CD14-positive monocyte (primary cell): ENCODE measurements at regions not wholly inside any gene's neighbourhood (a gene's known extent, or its start where the extent isn't known, plus 50 kb on each side); places are given as distances from the start of the nearest gene placed in this dataset.

ENCODE experiments used
- DNase-seq, 3 donors: peaks; one replicate each; pipeline ENCODE4 v3.0.0-alpha.2; 2011 to 2022
- H2AFZ ChIP-seq: 2 replicates; pipeline ENCODE4 v1.6.0; 2012; ENCODE audit warnings: mild to moderate bottlenecking, low read depth, low read length, inconsistent platforms; ENCODE audit not compliant: insufficient read depth, poor library complexity, severe bottlenecking
- H3K27ac ChIP-seq, 2 donors: 1 replicate in 1 of 2; 2 replicates in 1 of 2; pipeline ENCODE4 v1.5.1; 2012 to 2013; ENCODE audit warnings: low read length in 2 of 2, control low read depth in 1 of 2, inconsistent platforms in 1 of 2, low read depth in 1 of 2, mild to moderate bottlenecking in 1 of 2
- H3K27me3 ChIP-seq, 2 donors: one replicate each; pipeline versions ENCODE4 v1.6.0 to v1.6.1; 2011 to 2013; ENCODE audit warnings: low read length in 2 of 2; ENCODE audit not compliant: control insufficient read depth in 2 of 2, insufficient read depth in 2 of 2
- H3K36me3 ChIP-seq, 2 donors: replicated peaks in 1 of 2; 1 replicate in 1 of 2; 2 replicates in 1 of 2; pipeline versions ENCODE4 v1.5.1 to v1.6.1; 2012 to 2013; ENCODE audit warnings: low read length in 2 of 2, control low read depth in 1 of 2, inconsistent platforms in 1 of 2, mild to moderate bottlenecking in 1 of 2; ENCODE audit not compliant: insufficient read depth in 2 of 2, control insufficient read depth in 1 of 2
- H3K4me1 ChIP-seq, 2 donors: 1 replicate in 1 of 2; 2 replicates in 1 of 2; pipeline versions ENCODE4 v1.5.1 to v1.6.1; 2012 to 2013; ENCODE audit warnings: low read length in 2 of 2, control low read depth in 1 of 2, inconsistent platforms in 1 of 2, mild to moderate bottlenecking in 1 of 2, moderate library complexity in 1 of 2; ENCODE audit not compliant: insufficient read depth in 2 of 2, control insufficient read depth in 1 of 2
- H3K4me2 ChIP-seq: replicated peaks from 2 replicates; pipeline ENCODE3; 2012; ENCODE audit warnings: low read length, moderate library complexity, mild to moderate bottlenecking; ENCODE audit not compliant: poor library complexity, severe bottlenecking; ENCODE audit errors: extremely low read depth
- H3K4me3 ChIP-seq, 3 experiments: fragments of 200-600 bp in 1 of 3; sonication (generic) in 1 of 3; replicated peaks in 1 of 3; 1 replicate in 2 of 3; 2 replicates in 1 of 3; pipeline ENCODE4 v1.5.1; 2011 to 2013; ENCODE audit warnings: low read length in 3 of 3, mild to moderate bottlenecking in 3 of 3, control low read depth in 2 of 3, low read depth in 2 of 3, inconsistent platforms in 1 of 3, moderate library complexity in 1 of 3
- H3K79me2 ChIP-seq: 2 replicates; pipeline ENCODE4 v1.6.0; 2012; ENCODE audit warnings: mild to moderate bottlenecking, control low read depth, inconsistent platforms, low read length, moderate library complexity; ENCODE audit not compliant: insufficient read depth
- H3K9ac ChIP-seq: 2 replicates; pipeline ENCODE4 v1.6.0; 2017; ENCODE audit warnings: low read length, mild to moderate bottlenecking; ENCODE audit not compliant: insufficient read depth, poor library complexity, severe bottlenecking
- H3K9me3 ChIP-seq, 2 donors: replicated peaks in 1 of 2; 1 replicate in 1 of 2; 2 replicates in 1 of 2; pipeline versions ENCODE4 v1.5.1 to v1.6.1; 2012 to 2013; ENCODE audit warnings: low read length in 2 of 2, control low read depth in 1 of 2; ENCODE audit not compliant: control insufficient read depth in 1 of 2, insufficient read depth in 1 of 2
- H4K20me1 ChIP-seq: 2 replicates; pipeline ENCODE4 v1.6.0; 2012; ENCODE audit warnings: mild to moderate bottlenecking, low read length, control low read depth, moderate library complexity; ENCODE audit not compliant: insufficient read depth
- H3K27ac Mint-ChIP-seq, 7 donors: one replicate each; pipeline ENCODE4 v1.8.0; 2020; ENCODE audit warnings: mild to moderate bottlenecking in 7 of 7, mixed read lengths in 7 of 7, moderate library complexity in 6 of 7, inconsistent platforms in 2 of 7
- H3K27me3 Mint-ChIP-seq, 3 donors: one replicate each; pipeline ENCODE4 v1.8.0; 2021 to 2022; ENCODE audit warnings: low read depth in 3 of 3, mild to moderate bottlenecking in 3 of 3, mixed read lengths in 3 of 3, moderate library complexity in 3 of 3, inconsistent platforms in 1 of 3
- H3K36me3 Mint-ChIP-seq, 2 donors: one replicate each; pipeline ENCODE4 v1.8.0; 2020; ENCODE audit warnings: mixed read lengths in 2 of 2, inconsistent platforms in 1 of 2, mild to moderate bottlenecking in 1 of 2
- H3K4me1 Mint-ChIP-seq: one replicate; pipeline ENCODE4 v1.8.0; 2020; ENCODE audit warnings: mild to moderate bottlenecking, mixed read lengths
- H3K4me3 Mint-ChIP-seq, 2 donors: one replicate each; pipeline ENCODE4 v1.8.0; 2020; ENCODE audit warnings: mild to moderate bottlenecking in 2 of 2, mixed read lengths in 2 of 2, moderate library complexity in 1 of 2
- H3K9me3 Mint-ChIP-seq, 7 donors: one replicate each; pipeline ENCODE4 v1.8.0; 2020 to 2022; ENCODE audit warnings: mixed read lengths in 7 of 7, mild to moderate bottlenecking in 6 of 7, moderate library complexity in 6 of 7, inconsistent platforms in 2 of 7
- WGBS: methylation state at CpG from one replicate; pipeline ENCODE4 v1.1.5; 2013; ENCODE audit warnings: missing lambda C conversion rate; ENCODE audit not compliant: insufficient coverage; 5-methylcytosine and 5-hydroxymethylcytosine counted together
- intact Hi-C, 2 donors: fragments of 100-400 bp; cut with micrococcal nuclease; formaldehyde crosslinking; loops; one replicate each; pipeline versions ENCODE4 v1.15.0 to v1.15.1; 2023
- TF ChIP-seq, protein P1 (sequence below): fragments of 200-600 bp; IDR thresholded peaks from one replicate; pipeline ENCODE4 v1.8.0; 2022; ENCODE audit warnings: antibody characterized with exemption, mild to moderate bottlenecking

DNA sequence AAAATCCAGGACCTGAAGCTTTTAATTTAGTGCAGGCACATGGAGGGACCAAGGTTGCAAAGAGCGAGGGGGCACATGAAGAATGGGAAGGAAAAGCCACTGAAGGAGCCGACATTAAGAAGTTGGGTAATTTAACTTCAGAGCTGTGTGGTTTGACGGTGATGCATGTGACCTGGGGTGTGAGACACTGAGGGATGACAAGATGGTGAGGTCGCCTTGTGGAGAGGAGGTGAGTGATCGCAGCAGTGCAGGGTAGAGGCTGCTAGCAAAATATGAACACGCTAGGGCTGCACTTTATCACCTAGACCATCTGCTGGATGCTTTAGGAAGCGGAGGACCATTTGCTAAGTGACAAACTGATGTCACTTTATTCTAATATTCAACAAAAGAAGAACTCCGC is 339.0 kb upstream of the KIF2A start:
- Mint-ChIP-seq H3K4me3 (no peak overlapping the region), H3K36me3 (no peaks in the 10 kb centered on the region), H3K27me3 (peaks cover 0 to 6% (median 3%) of the 10 kb centered on the region in 3 donors), H3K4me1 (peaks cover 4% of the 10 kb centered on the region), H3K27ac (no peak overlapping the region), H3K9me3 (peaks cover 0 to 5% (median 0%) of the 10 kb centered on the region in 7 donors)
- H3K27me3 ChIP-seq = no peaks in the 10 kb centered on the region
- WGBS = 36% methylated on average over 4 of the region's 8 CpGs
- no peak overlapping the region for H3K4me3 ChIP-seq
- H2AFZ ChIP-seq = no peak overlapping the region
- no peak for DNase-seq
- H3K4me1 ChIP-seq = no peaks in the 10 kb centered on the region
- H3K9me3 ChIP-seq = no peaks in the 10 kb centered on the region
- H3K4me2 ChIP-seq = no peak overlapping the region
- TF ChIP-seq, protein P1, sequence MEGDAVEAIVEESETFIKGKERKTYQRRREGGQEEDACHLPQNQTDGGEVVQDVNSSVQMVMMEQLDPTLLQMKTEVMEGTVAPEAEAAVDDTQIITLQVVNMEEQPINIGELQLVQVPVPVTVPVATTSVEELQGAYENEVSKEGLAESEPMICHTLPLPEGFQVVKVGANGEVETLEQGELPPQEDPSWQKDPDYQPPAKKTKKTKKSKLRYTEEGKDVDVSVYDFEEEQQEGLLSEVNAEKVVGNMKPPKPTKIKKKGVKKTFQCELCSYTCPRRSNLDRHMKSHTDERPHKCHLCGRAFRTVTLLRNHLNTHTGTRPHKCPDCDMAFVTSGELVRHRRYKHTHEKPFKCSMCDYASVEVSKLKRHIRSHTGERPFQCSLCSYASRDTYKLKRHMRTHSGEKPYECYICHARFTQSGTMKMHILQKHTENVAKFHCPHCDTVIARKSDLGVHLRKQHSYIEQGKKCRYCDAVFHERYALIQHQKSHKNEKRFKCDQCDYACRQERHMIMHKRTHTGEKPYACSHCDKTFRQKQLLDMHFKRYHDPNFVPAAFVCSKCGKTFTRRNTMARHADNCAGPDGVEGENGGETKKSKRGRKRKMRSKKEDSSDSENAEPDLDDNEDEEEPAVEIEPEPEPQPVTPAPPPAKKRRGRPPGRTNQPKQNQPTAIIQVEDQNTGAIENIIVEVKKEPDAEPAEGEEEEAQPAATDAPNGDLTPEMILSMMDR = no peak
- H3K36me3 ChIP-seq = no peaks in the 10 kb centered on the region
- H4K20me1 ChIP-seq = no peaks in the 10 kb centered on the region
- H3K79me2 ChIP-seq = no peaks in the 10 kb centered on the region
- H3K27ac ChIP-seq = no peak overlapping the region
- H3K9ac ChIP-seq = no peak overlapping the region
- intact Hi-C loops = no loop called here

DNA sequence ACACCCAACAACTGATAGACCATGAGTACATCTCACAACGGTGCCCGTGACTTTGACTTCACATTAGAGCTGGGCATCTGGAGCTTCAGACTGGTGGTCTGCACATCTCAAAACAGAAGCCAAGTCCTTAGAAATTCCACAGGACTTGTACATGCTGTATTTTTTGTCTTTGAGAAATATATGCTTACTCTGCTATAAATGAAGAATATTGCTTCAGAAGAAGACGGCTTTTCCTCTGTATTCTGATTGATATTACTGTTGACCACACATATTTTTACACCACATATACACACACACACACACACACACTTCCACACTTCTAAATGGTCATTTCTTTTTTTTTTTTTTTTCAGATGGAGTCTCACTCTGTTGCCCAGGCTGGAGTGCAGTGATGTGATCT is 338.3 kb upstream of the KIF2A start:
- H3K27ac Mint-ChIP-seq = peak overlapping the region in 1 of 7 donors; percentile 23
- H4K20me1 ChIP-seq = no peaks in the 10 kb centered on the region

More for the DNA sequence above, 338.3 kb upstream of the KIF2A start:
- 71% methylated on average over 2 of the region's 3 CpGs for WGBS
- Histone ChIP-seq H3K27ac (no peak overlapping the region), H2AFZ (no peak overlapping the region), H3K79me2 (no peaks in the 10 kb centered on the region), H3K4me1 (no peaks in the 10 kb centered on the region), H3K9me3 (no peaks in the 10 kb centered on the region), H3K4me2 (no peak overlapping the region), H3K27me3 (no peaks in the 10 kb centered on the region), H3K9ac (no peak overlapping the region), H3K36me3 (no peaks in the 10 kb centered on the region), H3K4me3 (no peak overlapping the region)
- H3K9me3 Mint-ChIP-seq = peaks cover 0 to 5% (median 0%) of the 10 kb centered on the region in 7 donors
- H3K4me1 Mint-ChIP-seq = peaks cover 4% of the 10 kb centered on the region
- TF ChIP-seq, protein P1 = no peak
- intact Hi-C loops = no loop called here
- H3K36me3 Mint-ChIP-seq = no peaks in the 10 kb centered on the region
- peaks cover 0 to 6% (median 3%) of the 10 kb centered on the region in 3 donors for H3K27me3 Mint-ChIP-seq
- no peak for DNase-seq
- H3K4me3 Mint-ChIP-seq = no peak overlapping the region
